SU-DHL-6 (cell line): ENCODE measurements at regions not wholly inside any gene's neighbourhood (a gene's known extent, or its start where the extent isn't known, plus 50 kb on each side); places are given as distances from the start of the nearest gene placed in this dataset.

ENCODE experiments used
- H2AFZ ChIP-seq: fragments of 200-600 bp; sonication (generic); 2 replicates; pipeline ENCODE4 v1.6.1; 2014; ENCODE audit warnings: low read depth, mild to moderate bottlenecking, moderate library complexity, mixed read lengths, antibody characterized with exemption, low read length; ENCODE audit not compliant: severe bottlenecking
- H3F3A ChIP-seq: fragments of 200-600 bp; shearing (Covaris generic); 2 replicates; pipeline ENCODE4 v1.6.0; 2016; ENCODE audit warnings: antibody characterized with exemption, mild to moderate bottlenecking; ENCODE audit not compliant: insufficient read depth
- H3K27ac ChIP-seq: fragments of 200-600 bp; sonication (generic); 2 replicates; pipeline ENCODE4 v1.5.1; 2016; ENCODE audit warnings: low read depth, mild to moderate bottlenecking, low read length, moderate library complexity, mixed read lengths
- H3K27me3 ChIP-seq: fragments of 200-600 bp; sonication (generic), shearing (Covaris generic); 2 replicates; pipeline ENCODE4 v1.6.0; 2014; ENCODE audit warnings: mild to moderate bottlenecking, low read length
- H3K36me3 ChIP-seq: fragments of 200-600 bp; sonication (generic); 2 replicates; pipeline ENCODE4 v1.6.1; 2014; ENCODE audit warnings: mild to moderate bottlenecking, low read length, mixed read lengths
- H3K4me2 ChIP-seq: fragments of 300-600, 200-600 bp; shearing (Covaris generic), sonication (generic); 2 replicates; pipeline ENCODE4 v1.6.0; 2014; ENCODE audit warnings: low read length, low read depth, mild to moderate bottlenecking; ENCODE audit not compliant: poor library complexity, severe bottlenecking
- H3K4me3 ChIP-seq: fragments of 200-600 bp; sonication (generic); 2 replicates; pipeline ENCODE4 v1.5.1; 2014; ENCODE audit warnings: antibody characterized with exemption, low read length, mild to moderate bottlenecking, mixed read lengths; ENCODE audit not compliant: insufficient read depth, poor library complexity, severe bottlenecking
- H3K79me2 ChIP-seq: fragments of 200-600 bp; sonication (generic); 2 replicates; pipeline ENCODE4 v1.6.1; 2014; ENCODE audit warnings: mild to moderate bottlenecking, low read length, moderate library complexity; ENCODE audit not compliant: insufficient read depth
- H3K9ac ChIP-seq: fragments of 200-600 bp; sonication (generic); 2 replicates; pipeline ENCODE4 v1.7.0; 2014; ENCODE audit warnings: mild to moderate bottlenecking, low read length
- H3K9me2 ChIP-seq: fragments of 200-600 bp; sonication (generic); replicated peaks from 2 replicates; pipeline ENCODE4 v1.6.1; 2014; ENCODE audit warnings: low read length; ENCODE audit not compliant: insufficient read depth
- H3K9me3 ChIP-seq: fragments of 200-600 bp; sonication (generic); 2 replicates; pipeline ENCODE4 v1.6.1; 2014; ENCODE audit warnings: low read length, mixed read lengths; ENCODE audit not compliant: insufficient read depth
- H4K20me1 ChIP-seq: fragments of 200-600 bp; sonication (generic); 2 replicates; pipeline ENCODE4 v1.6.1; 2014; ENCODE audit warnings: low read depth, mild to moderate bottlenecking, antibody characterized with exemption, low read length, moderate library complexity, mixed read lengths
- EZH2phosphoT487 ChIP-seq: fragments of 200-600 bp; sonication (generic), shearing (Covaris generic); conservative IDR thresholded peaks from 2 replicates; pipeline ENCODE4 v1.6.1; 2018; ENCODE audit warnings: mild to moderate bottlenecking, antibody characterized with exemption, low read length, moderate library complexity, mixed read lengths
- TF ChIP-seq, protein P1 (sequence below): fragments of 200-600 bp; sonication (generic); IDR thresholded peaks from one replicate; pipeline ENCODE4 v1.5.1; 2017; ENCODE audit warnings: antibody characterized with exemption, mild to moderate bottlenecking, low read length, moderate library complexity; ENCODE audit not compliant: insufficient read depth, poor library complexity, severe bottlenecking

DNA sequence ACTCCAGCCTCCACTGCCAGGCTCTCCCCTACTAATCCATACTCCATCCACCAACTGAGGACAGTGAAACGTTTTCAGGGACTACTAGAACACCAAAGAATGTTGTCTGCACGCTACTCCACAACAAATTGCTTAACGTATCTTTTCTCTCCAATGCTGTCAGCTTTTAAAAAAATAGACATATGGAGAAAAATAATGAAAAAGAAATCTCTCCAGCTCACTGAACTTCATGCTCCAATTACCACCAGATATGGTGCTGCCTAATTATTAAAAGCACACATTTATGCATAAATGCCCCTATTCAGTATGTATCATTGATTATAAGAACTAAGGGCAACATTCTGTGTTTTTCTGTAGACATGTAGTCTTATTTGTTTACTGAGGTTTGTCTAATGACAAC is 672.2 kb upstream of the ANO3 start:
- Histone ChIP-seq H3K27ac (no peak overlapping the region), H3K4me3 (no peak overlapping the region), H3K4me2 (no peak overlapping the region), H3K9ac (no peak overlapping the region), H4K20me1 (no peaks in the 10 kb centered on the region), H3K27me3 (no peaks in the 10 kb centered on the region), H2AFZ (peak overlapping the region; percentile 14), H3K9me2 (no peaks in the 10 kb centered on the region), H3F3A (no peaks in the 10 kb centered on the region), H3K9me3 (no peaks in the 10 kb centered on the region), H3K79me2 (no peaks in the 10 kb centered on the region), H3K36me3 (no peaks in the 10 kb centered on the region)
- TF ChIP-seq, protein P1, sequence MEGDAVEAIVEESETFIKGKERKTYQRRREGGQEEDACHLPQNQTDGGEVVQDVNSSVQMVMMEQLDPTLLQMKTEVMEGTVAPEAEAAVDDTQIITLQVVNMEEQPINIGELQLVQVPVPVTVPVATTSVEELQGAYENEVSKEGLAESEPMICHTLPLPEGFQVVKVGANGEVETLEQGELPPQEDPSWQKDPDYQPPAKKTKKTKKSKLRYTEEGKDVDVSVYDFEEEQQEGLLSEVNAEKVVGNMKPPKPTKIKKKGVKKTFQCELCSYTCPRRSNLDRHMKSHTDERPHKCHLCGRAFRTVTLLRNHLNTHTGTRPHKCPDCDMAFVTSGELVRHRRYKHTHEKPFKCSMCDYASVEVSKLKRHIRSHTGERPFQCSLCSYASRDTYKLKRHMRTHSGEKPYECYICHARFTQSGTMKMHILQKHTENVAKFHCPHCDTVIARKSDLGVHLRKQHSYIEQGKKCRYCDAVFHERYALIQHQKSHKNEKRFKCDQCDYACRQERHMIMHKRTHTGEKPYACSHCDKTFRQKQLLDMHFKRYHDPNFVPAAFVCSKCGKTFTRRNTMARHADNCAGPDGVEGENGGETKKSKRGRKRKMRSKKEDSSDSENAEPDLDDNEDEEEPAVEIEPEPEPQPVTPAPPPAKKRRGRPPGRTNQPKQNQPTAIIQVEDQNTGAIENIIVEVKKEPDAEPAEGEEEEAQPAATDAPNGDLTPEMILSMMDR: no peak
- TF ChIP-seq EZH2phosphoT487: no peak

DNA sequence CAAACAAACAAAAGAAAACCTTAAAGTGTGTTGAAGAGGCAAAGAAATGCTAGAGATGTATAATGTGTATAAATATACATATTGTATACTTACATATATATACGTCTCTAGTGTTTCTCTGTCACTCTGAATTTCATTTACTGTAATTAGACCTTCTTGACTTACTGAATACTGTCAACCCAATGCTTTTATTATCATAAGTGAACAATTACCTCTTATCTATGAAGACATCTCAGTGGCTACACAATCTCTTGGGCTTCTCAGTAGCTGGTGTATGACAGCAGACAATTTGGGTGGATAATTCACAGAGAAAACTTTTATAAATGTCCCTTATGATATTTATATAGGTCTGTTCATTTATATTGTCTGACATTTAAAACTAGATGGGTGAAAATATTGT is 664.1 kb upstream of the ANO3 start:
- TF ChIP-seq, protein P1: no peak
- TF ChIP-seq EZH2phosphoT487: no peak
- no peaks in the 10 kb centered on the region for H3K79me2 ChIP-seq
- no peaks in the 10 kb centered on the region for H3K9me2 ChIP-seq
- no peak overlapping the region for H3K4me3 ChIP-seq
- no peaks in the 10 kb centered on the region for H3K9me3 ChIP-seq
- H3K9ac ChIP-seq: no peak overlapping the region
- H3K4me2 ChIP-seq: no peak overlapping the region
- no peak overlapping the region for H3K27ac ChIP-seq
- H4K20me1 ChIP-seq: no peaks in the 10 kb centered on the region
- no peaks in the 10 kb centered on the region for H3F3A ChIP-seq
- no peaks in the 10 kb centered on the region for H3K36me3 ChIP-seq
- no peaks in the 10 kb centered on the region for H3K27me3 ChIP-seq
- no peak overlapping the region for H2AFZ ChIP-seq

DNA sequence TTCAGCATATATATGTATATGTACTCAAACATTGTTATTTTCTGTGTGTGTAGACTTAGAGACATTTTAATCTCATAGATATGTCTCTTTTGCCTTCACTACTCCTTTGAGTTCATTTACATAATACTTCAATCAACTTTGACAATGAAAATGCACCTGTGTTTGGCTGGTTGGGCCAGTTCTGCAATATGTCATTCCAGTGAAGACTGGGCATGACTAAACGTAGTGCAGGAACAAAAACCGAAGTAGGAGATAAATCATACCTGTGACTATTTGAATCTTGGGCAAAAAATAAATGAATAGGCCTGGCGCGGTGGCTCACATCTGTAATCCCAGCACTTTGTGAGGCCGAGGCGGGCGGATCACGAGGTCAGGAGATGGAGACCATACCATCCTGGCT is 640.0 kb upstream of the ANO3 start:
- TF ChIP-seq EZH2phosphoT487: no peak
- TF ChIP-seq, protein P1: no peak
- H2AFZ ChIP-seq: no peak overlapping the region
- H4K20me1 ChIP-seq: no peaks in the 10 kb centered on the region
- no peaks in the 10 kb centered on the region for H3K79me2 ChIP-seq
- H3K9ac ChIP-seq: no peak overlapping the region
- H3K27me3 ChIP-seq: no peaks in the 10 kb centered on the region
- no peak overlapping the region for H3K4me2 ChIP-seq
- no peaks in the 10 kb centered on the region for H3K9me3 ChIP-seq
- no peaks in the 10 kb centered on the region for H3F3A ChIP-seq
- no peaks in the 10 kb centered on the region for H3K9me2 ChIP-seq
- H3K36me3 ChIP-seq: no peaks in the 10 kb centered on the region
- H3K4me3 ChIP-seq: no peak overlapping the region
- H3K27ac ChIP-seq: no peak overlapping the region

DNA sequence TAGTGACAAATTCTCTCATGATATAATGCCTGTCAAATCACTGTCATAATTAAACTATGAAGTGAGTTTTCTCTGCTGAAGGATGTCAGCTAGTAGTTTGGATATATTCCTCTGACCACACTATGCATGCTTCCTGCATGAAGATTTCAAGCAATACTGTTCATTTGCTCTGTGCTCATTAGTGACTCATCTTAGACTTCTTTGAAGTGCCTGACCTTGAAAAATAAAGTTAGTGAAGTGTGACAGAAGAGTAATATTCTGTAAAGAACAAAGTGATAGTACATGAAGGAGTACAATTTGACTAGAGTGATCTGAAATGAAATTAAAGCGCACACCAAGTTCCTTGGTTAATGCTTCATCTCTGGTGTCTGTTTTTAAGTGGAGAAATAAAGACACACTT is 629.5 kb upstream of the ANO3 start:
- H2AFZ ChIP-seq: no peak overlapping the region
- H3F3A ChIP-seq: no peaks in the 10 kb centered on the region
- TF ChIP-seq EZH2phosphoT487: no peak
- TF ChIP-seq, protein P1: no peak
- no peak overlapping the region for H3K9ac ChIP-seq
- no peak overlapping the region for H3K4me3 ChIP-seq
- H3K9me3 ChIP-seq: no peaks in the 10 kb centered on the region
- no peaks in the 10 kb centered on the region for H4K20me1 ChIP-seq
- no peaks in the 10 kb centered on the region for H3K36me3 ChIP-seq
- H3K27ac ChIP-seq: no peak overlapping the region
- no peaks in the 10 kb centered on the region for H3K9me2 ChIP-seq
- H3K27me3 ChIP-seq: no peaks in the 10 kb centered on the region
- no peaks in the 10 kb centered on the region for H3K79me2 ChIP-seq
- H3K4me2 ChIP-seq: no peak overlapping the region
